HG03095 (cell line): ENCODE measurements at regions not wholly inside any gene's neighbourhood (a gene's known extent, or its start where the extent isn't known, plus 50 kb on each side); places are given as distances from the start of the nearest gene placed in this dataset.
"Not testable (repeated sequence)": the region's sequence is repeated elsewhere in the genome, so short reads cannot be mapped to it uniquely, and the experiment has no call there.

Experiments used
- ATAC-seq: cut with Tn5 transposase; IDR thresholded peaks from one replicate; pipeline ENCODE4 v1.9.1; 2021; ENCODE audit warnings: moderate library complexity; ENCODE audit not compliant: unreplicated experiment

- ATAC-seq = no peak
Observed at GRCh38 chr6:21708320-21708580, 114.7 kb downstream of the SOX4 start.

GRCh38 chr6:21710216-21710615 lies 116.7 kb downstream of the SOX4 start:
- no peak for ATAC-seq

- no peak for ATAC-seq
Observed at GRCh38 chr6:21710908-21711627, 117.5 kb downstream of the SOX4 start.

- no peak for ATAC-seq
Observed at GRCh38 chr6:21712213-21712612, 118.7 kb downstream of the SOX4 start.

GRCh38 chr6:21713481-21713880 lies 119.9 kb downstream of the SOX4 start:
- no peak for ATAC-seq

GRCh38 chr6:21715180-21715579 lies 121.6 kb downstream of the SOX4 start:
- ATAC-seq = no peak

GRCh38 chr6:21722510-21722909 lies 129.0 kb downstream of the SOX4 start:
- ATAC-seq = no peak

- no peak for ATAC-seq
Observed at GRCh38 chr6:21726676-21727075, 133.1 kb downstream of the SOX4 start.

- ATAC-seq = no peak
Observed at GRCh38 chr6:21728141-21728540, 134.6 kb downstream of the SOX4 start.

GRCh38 chr6:21729431-21729830 lies 135.9 kb downstream of the SOX4 start:
- ATAC-seq = no peak

- no peak for ATAC-seq
Observed at GRCh38 chr6:21730533-21730932, 137.0 kb downstream of the SOX4 start.

GRCh38 chr6:21731411-21732031 lies 138.0 kb downstream of the SOX4 start:
- ATAC-seq = no peak

- ATAC-seq = not testable (repeated sequence)
Observed at GRCh38 chr6:21732032-21732730, 138.6 kb downstream of the SOX4 start.

- no peak for ATAC-seq
Observed at GRCh38 chr6:21732731-21733130, 139.2 kb downstream of the SOX4 start.

- no peak for ATAC-seq
Observed at GRCh38 chr6:21733311-21733710, 139.8 kb downstream of the SOX4 start.

GRCh38 chr6:21734204-21734603 lies 140.7 kb downstream of the SOX4 start:
- ATAC-seq = no peak

GRCh38 chr6:21738180-21739094 lies 144.9 kb downstream of the SOX4 start:
- ATAC-seq = no peak

- ATAC-seq = no peak
Observed at GRCh38 chr6:21739241-21739640, 145.7 kb downstream of the SOX4 start.

- ATAC-seq = no peak
Observed at GRCh38 chr6:21739838-21740237, 146.3 kb downstream of the SOX4 start.

GRCh38 chr6:21740376-21741124 lies 147.0 kb downstream of the SOX4 start:
- ATAC-seq = no peak
